ENCODE measurements at regions not wholly inside any gene's neighbourhood (a gene's known extent, or its start where the extent isn't known, plus 50 kb on each side); places are given as distances from the start of the nearest gene placed in this dataset.

- Histone ChIP-seq H3K9me2 (ENCODE audit: low read depth, low read length) (no peaks in the 10 kb centered on the region), H3K9ac (ENCODE audit: low read length) (no peak overlapping the region)
Observed at GRCh38 chr12:102568276-102568675, 87.9 kb upstream of the IGF1 start.

GRCh38 chr12:102567031-102567985, 86.9 kb upstream of the IGF1 start:
- no peak overlapping the region for H2AFZ ChIP-seq (ENCODE audit: low read length)
- no peaks in the 10 kb centered on the region for H3K9me3 ChIP-seq (ENCODE audit: low read length)
- H3K27me3 ChIP-seq (ENCODE audit: insufficient read depth, low read length) = no peaks in the 10 kb centered on the region
- no peaks in the 10 kb centered on the region for H3K4me1 ChIP-seq (ENCODE audit: insufficient read depth, low read length, severe bottlenecking)
- no peaks in the 10 kb centered on the region for H3K79me2 ChIP-seq (ENCODE audit: insufficient read depth, low read length)
- no peak overlapping the region for H3K9ac ChIP-seq (ENCODE audit: low read length)
- H3F3A ChIP-seq (ENCODE audit: insufficient read depth, low read length) = no peaks in the 10 kb centered on the region
- H3K27ac ChIP-seq (ENCODE audit: low read depth, low read length, poor library complexity, severe bottlenecking) = no peak overlapping the region
- no peaks in the 10 kb centered on the region for H3K36me3 ChIP-seq (ENCODE audit: insufficient read depth, low read length)
- TF ChIP-seq EZH2 (IDR thresholded peaks at IDR 0.05; ENCODE audit: borderline replicate concordance, low read length) (no peak), CTCF (IDR thresholded peaks at IDR 0.05; ENCODE audit: low read length) (no peak)
- no peak overlapping the region for H3K4me3 ChIP-seq (ENCODE audit: low read depth, low read length, poor library complexity, severe bottlenecking)
- no peak overlapping the region for H3K4me2 ChIP-seq (ENCODE audit: low read length)
- H3K9me2 ChIP-seq (ENCODE audit: low read depth, low read length) = no peaks in the 10 kb centered on the region
- H4K20me1 ChIP-seq (ENCODE audit: insufficient read depth, low read length) = no peaks in the 10 kb centered on the region

More at GRCh38 chr12:102568276-102568675, 87.9 kb upstream of the IGF1 start:
- no peak overlapping the region for H3K27ac ChIP-seq (ENCODE audit: low read depth, low read length, poor library complexity, severe bottlenecking)
- H4K20me1 ChIP-seq (ENCODE audit: insufficient read depth, low read length) = no peaks in the 10 kb centered on the region
- no peak for TF ChIP-seq CTCF (IDR thresholded peaks at IDR 0.05; ENCODE audit: low read length)
- no peak for TF ChIP-seq EZH2 (IDR thresholded peaks at IDR 0.05; ENCODE audit: borderline replicate concordance, low read length)
- H3K4me3 ChIP-seq (ENCODE audit: low read depth, low read length, poor library complexity, severe bottlenecking) = no peak overlapping the region
- H3K27me3 ChIP-seq (ENCODE audit: insufficient read depth, low read length) = no peaks in the 10 kb centered on the region
- no peaks in the 10 kb centered on the region for H3K4me1 ChIP-seq (ENCODE audit: insufficient read depth, low read length, severe bottlenecking)
- no peak overlapping the region for H3K4me2 ChIP-seq (ENCODE audit: low read length)
- no peaks in the 10 kb centered on the region for H3K79me2 ChIP-seq (ENCODE audit: insufficient read depth, low read length)
- no peak overlapping the region for H2AFZ ChIP-seq (ENCODE audit: low read length)
- H3K9me3 ChIP-seq (ENCODE audit: low read length) = no peaks in the 10 kb centered on the region
- no peaks in the 10 kb centered on the region for H3F3A ChIP-seq (ENCODE audit: insufficient read depth, low read length)
- no peaks in the 10 kb centered on the region for H3K36me3 ChIP-seq (ENCODE audit: insufficient read depth, low read length)

- H3K79me2 ChIP-seq (ENCODE audit: insufficient read depth, low read length) = no peaks in the 10 kb centered on the region
- H2AFZ ChIP-seq (ENCODE audit: low read length) = no peak overlapping the region
- no peaks in the 10 kb centered on the region for H3K36me3 ChIP-seq (ENCODE audit: insufficient read depth, low read length)
- no peak overlapping the region for H3K4me3 ChIP-seq (ENCODE audit: low read depth, low read length, poor library complexity, severe bottlenecking)
- no peak overlapping the region for H3K27ac ChIP-seq (ENCODE audit: low read depth, low read length, poor library complexity, severe bottlenecking)
- H3K4me2 ChIP-seq (ENCODE audit: low read length) = no peak overlapping the region
- H3K9me2 ChIP-seq (ENCODE audit: low read depth, low read length) = no peaks in the 10 kb centered on the region
- no peak for TF ChIP-seq CTCF (IDR thresholded peaks at IDR 0.05; ENCODE audit: low read length)
- no peak for TF ChIP-seq EZH2 (IDR thresholded peaks at IDR 0.05; ENCODE audit: borderline replicate concordance, low read length)
- no peaks in the 10 kb centered on the region for H3K4me1 ChIP-seq (ENCODE audit: insufficient read depth, low read length, severe bottlenecking)
- H3K9me3 ChIP-seq (ENCODE audit: low read length) = no peaks in the 10 kb centered on the region
- no peak overlapping the region for H3K9ac ChIP-seq (ENCODE audit: low read length)
- no peaks in the 10 kb centered on the region for H4K20me1 ChIP-seq (ENCODE audit: insufficient read depth, low read length)
- no peaks in the 10 kb centered on the region for H3F3A ChIP-seq (ENCODE audit: insufficient read depth, low read length)
- H3K27me3 ChIP-seq (ENCODE audit: insufficient read depth, low read length) = no peaks in the 10 kb centered on the region
Observed at GRCh38 chr12:102565555-102565954, 85.2 kb upstream of the IGF1 start.
